GM23338 (cell line): ENCODE measurements at regions not wholly inside any gene's neighbourhood (a gene's known extent, or its start where the extent isn't known, plus 50 kb on each side); places are given as distances from the start of the nearest gene placed in this dataset.

Source experiments
- EZH2 ChIP-seq: fragments of 200-600 bp; sonication (generic); IDR thresholded peaks from one replicate; pipeline ENCODE4 v1.8.0; 2017; ENCODE audit warnings: antibody characterized with exemption, mild to moderate bottlenecking, low read depth; ENCODE audit not compliant: unreplicated experiment
- EZH2phosphoT487 ChIP-seq: fragments of 200-600 bp; sonication (generic); IDR thresholded peaks from one replicate; pipeline ENCODE4 v1.8.1; 2018; ENCODE audit warnings: antibody characterized with exemption; ENCODE audit not compliant: unreplicated experiment
- JUNB ChIP-seq: IDR thresholded peaks from one replicate; pipeline ENCODE4 v1.6.1; 2016; ENCODE audit warnings: antibody characterized with exemption; ENCODE audit not compliant: unreplicated experiment
- NANOG ChIP-seq: IDR thresholded peaks from 2 replicates; pipeline ENCODE4 v1.6.1; 2016; ENCODE audit warnings: antibody characterized with exemption, borderline replicate concordance
- POLR2AphosphoS5 ChIP-seq: IDR thresholded peaks from 2 replicates; pipeline ENCODE4 v1.6.1; 2016; ENCODE audit warnings: antibody characterized with exemption, low read depth
- ZNF114 ChIP-seq: fragments of 250-450 bp; sonication (Bioruptor Pico); IDR thresholded peaks from 2 replicates; pipeline ENCODE4 v1.5.0; 2020; ENCODE audit warnings: mild to moderate bottlenecking, moderate library complexity
- ZNF331 ChIP-seq: fragments of 250-450 bp; sonication (Bioruptor Pico); IDR thresholded peaks from 2 replicates; pipeline ENCODE4 v1.5.0; 2020; ENCODE audit warnings: low read depth, mild to moderate bottlenecking, moderate library complexity
- TF ChIP-seq, protein P1 (sequence below): fragments of 250-450 bp; sonication (Bioruptor Pico); IDR thresholded peaks from 2 replicates; pipeline ENCODE4 v1.5.0; 2020; ENCODE audit warnings: mild to moderate bottlenecking, moderate library complexity
- TF ChIP-seq, protein P2 (sequence below): IDR thresholded peaks from one replicate; pipeline ENCODE4 v1.6.1; 2018; ENCODE audit warnings: antibody characterized with exemption; ENCODE audit not compliant: unreplicated experiment
- TF ChIP-seq, protein P3 (sequence below), 2 experiments: fragments of 200-600 bp in 1 of 2; sonication (generic) in 1 of 2; conservative IDR thresholded peaks; 2 replicates each; pipeline versions ENCODE4 v1.5.1 to v1.6.1; 2016 to 2017; ENCODE audit warnings: antibody characterized with exemption in 2 of 2, low read depth in 2 of 2, mild to moderate bottlenecking in 2 of 2, moderate library complexity in 1 of 2

DNA sequence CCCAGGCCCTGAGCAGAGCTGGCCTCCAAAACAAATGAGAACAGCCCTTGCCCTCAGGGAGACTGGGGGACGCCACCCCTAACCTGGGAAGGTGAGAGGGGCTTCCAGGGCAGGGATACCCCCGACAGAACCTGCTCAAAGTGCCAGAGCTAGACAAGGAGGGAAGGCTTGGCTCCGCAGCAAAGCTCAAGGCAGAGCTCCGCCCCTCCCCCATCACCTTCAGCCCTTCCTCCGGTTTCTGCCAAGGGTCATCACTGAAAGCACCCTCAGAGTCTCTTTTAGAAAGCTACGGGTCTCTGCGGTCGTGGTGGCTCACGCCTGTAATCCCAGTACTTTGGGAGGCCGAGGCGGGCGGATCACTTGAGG lies 73.4 kb upstream of the CUX1 start (continued):
- TF ChIP-seq, protein P1, sequence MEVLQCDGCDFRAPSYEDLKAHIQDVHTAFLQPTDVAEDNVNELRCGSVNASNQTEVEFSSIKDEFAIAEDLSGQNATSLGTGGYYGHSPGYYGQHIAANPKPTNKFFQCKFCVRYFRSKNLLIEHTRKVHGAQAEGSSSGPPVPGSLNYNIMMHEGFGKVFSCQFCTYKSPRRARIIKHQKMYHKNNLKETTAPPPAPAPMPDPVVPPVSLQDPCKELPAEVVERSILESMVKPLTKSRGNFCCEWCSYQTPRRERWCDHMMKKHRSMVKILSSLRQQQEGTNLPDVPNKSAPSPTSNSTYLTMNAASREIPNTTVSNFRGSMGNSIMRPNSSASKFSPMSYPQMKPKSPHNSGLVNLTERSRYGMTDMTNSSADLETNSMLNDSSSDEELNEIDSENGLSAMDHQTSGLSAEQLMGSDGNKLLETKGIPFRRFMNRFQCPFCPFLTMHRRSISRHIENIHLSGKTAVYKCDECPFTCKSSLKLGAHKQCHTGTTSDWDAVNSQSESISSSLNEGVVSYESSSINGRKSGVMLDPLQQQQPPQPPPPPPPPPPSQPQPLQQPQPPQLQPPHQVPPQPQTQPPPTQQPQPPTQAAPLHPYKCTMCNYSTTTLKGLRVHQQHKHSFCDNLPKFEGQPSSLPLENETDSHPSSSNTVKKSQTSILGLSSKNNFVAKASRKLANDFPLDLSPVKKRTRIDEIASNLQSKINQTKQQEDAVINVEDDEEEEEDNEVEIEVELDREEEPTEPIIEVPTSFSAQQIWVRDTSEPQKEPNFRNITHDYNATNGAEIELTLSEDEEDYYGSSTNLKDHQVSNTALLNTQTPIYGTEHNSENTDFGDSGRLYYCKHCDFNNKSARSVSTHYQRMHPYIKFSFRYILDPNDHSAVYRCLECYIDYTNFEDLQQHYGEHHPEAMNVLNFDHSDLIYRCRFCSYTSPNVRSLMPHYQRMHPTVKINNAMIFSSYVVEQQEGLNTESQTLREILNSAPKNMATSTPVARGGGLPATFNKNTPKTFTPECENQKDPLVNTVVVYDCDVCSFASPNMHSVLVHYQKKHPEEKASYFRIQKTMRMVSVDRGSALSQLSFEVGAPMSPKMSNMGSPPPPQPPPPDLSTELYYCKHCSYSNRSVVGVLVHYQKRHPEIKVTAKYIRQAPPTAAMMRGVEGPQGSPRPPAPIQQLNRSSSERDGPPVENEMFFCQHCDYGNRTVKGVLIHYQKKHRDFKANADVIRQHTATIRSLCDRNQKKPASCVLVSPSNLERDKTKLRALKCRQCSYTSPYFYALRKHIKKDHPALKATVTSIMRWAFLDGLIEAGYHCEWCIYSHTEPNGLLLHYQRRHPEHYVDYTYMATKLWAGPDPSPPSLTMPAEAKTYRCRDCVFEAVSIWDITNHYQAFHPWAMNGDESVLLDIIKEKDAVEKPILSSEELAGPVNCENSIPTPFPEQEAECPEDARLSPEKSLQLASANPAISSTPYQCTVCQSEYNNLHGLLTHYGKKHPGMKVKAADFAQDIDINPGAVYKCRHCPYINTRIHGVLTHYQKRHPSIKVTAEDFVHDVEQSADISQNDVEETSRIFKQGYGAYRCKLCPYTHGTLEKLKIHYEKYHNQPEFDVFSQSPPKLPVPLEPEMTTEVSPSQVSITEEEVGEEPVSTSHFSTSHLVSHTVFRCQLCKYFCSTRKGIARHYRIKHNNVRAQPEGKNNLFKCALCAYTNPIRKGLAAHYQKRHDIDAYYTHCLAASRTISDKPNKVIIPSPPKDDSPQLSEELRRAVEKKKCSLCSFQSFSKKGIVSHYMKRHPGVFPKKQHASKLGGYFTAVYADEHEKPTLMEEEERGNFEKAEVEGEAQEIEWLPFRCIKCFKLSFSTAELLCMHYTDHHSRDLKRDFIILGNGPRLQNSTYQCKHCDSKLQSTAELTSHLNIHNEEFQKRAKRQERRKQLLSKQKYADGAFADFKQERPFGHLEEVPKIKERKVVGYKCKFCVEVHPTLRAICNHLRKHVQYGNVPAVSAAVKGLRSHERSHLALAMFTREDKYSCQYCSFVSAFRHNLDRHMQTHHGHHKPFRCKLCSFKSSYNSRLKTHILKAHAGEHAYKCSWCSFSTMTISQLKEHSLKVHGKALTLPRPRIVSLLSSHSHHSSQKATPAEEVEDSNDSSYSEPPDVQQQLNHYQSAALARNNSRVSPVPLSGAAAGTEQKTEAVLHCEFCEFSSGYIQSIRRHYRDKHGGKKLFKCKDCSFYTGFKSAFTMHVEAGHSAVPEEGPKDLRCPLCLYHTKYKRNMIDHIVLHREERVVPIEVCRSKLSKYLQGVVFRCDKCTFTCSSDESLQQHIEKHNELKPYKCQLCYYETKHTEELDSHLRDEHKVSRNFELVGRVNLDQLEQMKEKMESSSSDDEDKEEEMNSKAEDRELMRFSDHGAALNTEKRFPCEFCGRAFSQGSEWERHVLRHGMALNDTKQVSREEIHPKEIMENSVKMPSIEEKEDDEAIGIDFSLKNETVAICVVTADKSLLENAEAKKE = no peak
- TF ChIP-seq EZH2 (no peak), ZNF331 (CRISPR knock-in tag) (no peak), EZH2phosphoT487 (no peak), POLR2AphosphoS5 (no peak), ZNF114 (CRISPR knock-in tag) (no peak), JUNB (no peak), NANOG (no peak)
- TF ChIP-seq, protein P2, sequence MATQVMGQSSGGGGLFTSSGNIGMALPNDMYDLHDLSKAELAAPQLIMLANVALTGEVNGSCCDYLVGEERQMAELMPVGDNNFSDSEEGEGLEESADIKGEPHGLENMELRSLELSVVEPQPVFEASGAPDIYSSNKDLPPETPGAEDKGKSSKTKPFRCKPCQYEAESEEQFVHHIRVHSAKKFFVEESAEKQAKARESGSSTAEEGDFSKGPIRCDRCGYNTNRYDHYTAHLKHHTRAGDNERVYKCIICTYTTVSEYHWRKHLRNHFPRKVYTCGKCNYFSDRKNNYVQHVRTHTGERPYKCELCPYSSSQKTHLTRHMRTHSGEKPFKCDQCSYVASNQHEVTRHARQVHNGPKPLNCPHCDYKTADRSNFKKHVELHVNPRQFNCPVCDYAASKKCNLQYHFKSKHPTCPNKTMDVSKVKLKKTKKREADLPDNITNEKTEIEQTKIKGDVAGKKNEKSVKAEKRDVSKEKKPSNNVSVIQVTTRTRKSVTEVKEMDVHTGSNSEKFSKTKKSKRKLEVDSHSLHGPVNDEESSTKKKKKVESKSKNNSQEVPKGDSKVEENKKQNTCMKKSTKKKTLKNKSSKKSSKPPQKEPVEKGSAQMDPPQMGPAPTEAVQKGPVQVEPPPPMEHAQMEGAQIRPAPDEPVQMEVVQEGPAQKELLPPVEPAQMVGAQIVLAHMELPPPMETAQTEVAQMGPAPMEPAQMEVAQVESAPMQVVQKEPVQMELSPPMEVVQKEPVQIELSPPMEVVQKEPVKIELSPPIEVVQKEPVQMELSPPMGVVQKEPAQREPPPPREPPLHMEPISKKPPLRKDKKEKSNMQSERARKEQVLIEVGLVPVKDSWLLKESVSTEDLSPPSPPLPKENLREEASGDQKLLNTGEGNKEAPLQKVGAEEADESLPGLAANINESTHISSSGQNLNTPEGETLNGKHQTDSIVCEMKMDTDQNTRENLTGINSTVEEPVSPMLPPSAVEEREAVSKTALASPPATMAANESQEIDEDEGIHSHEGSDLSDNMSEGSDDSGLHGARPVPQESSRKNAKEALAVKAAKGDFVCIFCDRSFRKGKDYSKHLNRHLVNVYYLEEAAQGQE = no peak
- TF ChIP-seq, protein P3, sequence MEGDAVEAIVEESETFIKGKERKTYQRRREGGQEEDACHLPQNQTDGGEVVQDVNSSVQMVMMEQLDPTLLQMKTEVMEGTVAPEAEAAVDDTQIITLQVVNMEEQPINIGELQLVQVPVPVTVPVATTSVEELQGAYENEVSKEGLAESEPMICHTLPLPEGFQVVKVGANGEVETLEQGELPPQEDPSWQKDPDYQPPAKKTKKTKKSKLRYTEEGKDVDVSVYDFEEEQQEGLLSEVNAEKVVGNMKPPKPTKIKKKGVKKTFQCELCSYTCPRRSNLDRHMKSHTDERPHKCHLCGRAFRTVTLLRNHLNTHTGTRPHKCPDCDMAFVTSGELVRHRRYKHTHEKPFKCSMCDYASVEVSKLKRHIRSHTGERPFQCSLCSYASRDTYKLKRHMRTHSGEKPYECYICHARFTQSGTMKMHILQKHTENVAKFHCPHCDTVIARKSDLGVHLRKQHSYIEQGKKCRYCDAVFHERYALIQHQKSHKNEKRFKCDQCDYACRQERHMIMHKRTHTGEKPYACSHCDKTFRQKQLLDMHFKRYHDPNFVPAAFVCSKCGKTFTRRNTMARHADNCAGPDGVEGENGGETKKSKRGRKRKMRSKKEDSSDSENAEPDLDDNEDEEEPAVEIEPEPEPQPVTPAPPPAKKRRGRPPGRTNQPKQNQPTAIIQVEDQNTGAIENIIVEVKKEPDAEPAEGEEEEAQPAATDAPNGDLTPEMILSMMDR (conservative IDR thresholded peaks at IDR 0.05; ENCODE audit: low read depth in 2 of 2) = no peak
